Forelimb muscle (tissue), 1 donor: ENCODE measurements at regions not wholly inside any gene's neighbourhood (a gene's known extent, or its start where the extent isn't known, plus 50 kb on each side); places are given as distances from the start of the nearest gene placed in this dataset.

ENCODE experiments used
- DNase-seq: peaks from one replicate; pipeline ENCODE4 v3.0.0-alpha.2; 2013; ENCODE audit warnings: low read depth

- DNase-seq: no peak
Measured at GRCh38 chr4:178273168-178273567, 830.9 kb upstream of the AGA start.

GRCh38 chr4:178275671-178276360, 833.6 kb upstream of the AGA start:
- DNase-seq: no peak

GRCh38 chr4:178280362-178280761, 838.1 kb upstream of the AGA start:
- no peak for DNase-seq

- DNase-seq: no peak
Measured at GRCh38 chr4:178288462-178288861, 846.2 kb upstream of the AGA start.

- no peak for DNase-seq
Measured at GRCh38 chr4:178293601-178294000, 851.4 kb upstream of the AGA start.

GRCh38 chr4:178296669-178297068, 854.4 kb upstream of the AGA start:
- no peak for DNase-seq

- DNase-seq: no peak
Measured at GRCh38 chr4:178306565-178306964, 864.3 kb upstream of the AGA start.

GRCh38 chr4:178309890-178310289, 867.7 kb upstream of the AGA start:
- DNase-seq: no peak

- no peak for DNase-seq
Measured at GRCh38 chr4:178311997-178312396, 869.8 kb upstream of the AGA start.

GRCh38 chr4:178314287-178314686, 872.0 kb upstream of the AGA start:
- no peak for DNase-seq

GRCh38 chr4:178316211-178316610, 874.0 kb upstream of the AGA start:
- no peak for DNase-seq

- DNase-seq: no peak
Measured at GRCh38 chr4:178320003-178320402, 877.8 kb upstream of the AGA start.

GRCh38 chr4:178322524-178323183, 880.4 kb upstream of the AGA start:
- no peak for DNase-seq

- DNase-seq: no peak
Measured at GRCh38 chr4:178329226-178329872, 887.1 kb upstream of the AGA start.

- DNase-seq: no peak
Measured at GRCh38 chr4:178333355-178333754, 891.1 kb upstream of the AGA start.

- no peak for DNase-seq
Measured at GRCh38 chr4:178339769-178340168, 897.5 kb upstream of the AGA start.

- no peak for DNase-seq
Measured at GRCh38 chr4:178340468-178340867, 898.2 kb upstream of the AGA start.

GRCh38 chr4:178344096-178344495, 901.9 kb upstream of the AGA start:
- no peak for DNase-seq

- no peak for DNase-seq
Measured at GRCh38 chr4:178347111-178347510, 904.9 kb upstream of the AGA start.

- DNase-seq: no peak
Measured at GRCh38 chr4:178349601-178350000, 907.4 kb upstream of the AGA start.

- no peak for DNase-seq
Measured at GRCh38 chr4:178351185-178351584, 908.9 kb upstream of the AGA start.

GRCh38 chr4:178356725-178357124, 914.5 kb upstream of the AGA start:
- no peak for DNase-seq

GRCh38 chr4:178385481-178385880, 943.2 kb upstream of the AGA start:
- no peak for DNase-seq
